ENCODE measurements at regions not wholly inside any gene's neighbourhood (a gene's known extent, or its start where the extent isn't known, plus 50 kb on each side); places are given as distances from the start of the nearest gene placed in this dataset.
A peak's percentile ranks its signal among the peaks of the same experiment; 100 is the strongest.

- WGBS, 4 donors: 8 to 10% (median 9%) methylated on average over 29 to 30 of the region's 30 CpGs
- intact Hi-C loops (cut with DNase I): loop anchor here (1.0 to 10.0 kb wide), 9 partner anchors 224 to 927 kb away; partner anchors contain the start of gene DSCAM (in 1 of the 10)
- no peak for TF ChIP-seq POLR2A (IDR thresholded peaks at IDR 0.05)
- peak; percentile 77 to 95 (median 90) for TF ChIP-seq CTCF (IDR thresholded peaks at IDR 0.05)
- H3K27me3 ChIP-seq: peaks cover 0 to 24% (median 7%) of the 10 kb centered on the region in 9 donors
- peaks cover 0 to 10% (median 6%) of the 10 kb centered on the region in 12 donors for H3K4me1 ChIP-seq
- peak overlapping the region in 10 of 12 donors; percentile 18 to 46 (median 40) for H3K4me3 ChIP-seq
- DNase-seq (peak; percentile 75 to 92 (median 87)), ATAC-seq (peak; percentile 59 to 90 (median 86))
- H3K27ac ChIP-seq: no peak overlapping the region
- no peaks in the 10 kb centered on the region for H3K9me3 ChIP-seq
- H3K36me3 ChIP-seq: no peaks in the 10 kb centered on the region
Measured at GRCh38 chr21:41068967-41069642, 98.9 kb upstream of the BACE2 start.

DNA sequence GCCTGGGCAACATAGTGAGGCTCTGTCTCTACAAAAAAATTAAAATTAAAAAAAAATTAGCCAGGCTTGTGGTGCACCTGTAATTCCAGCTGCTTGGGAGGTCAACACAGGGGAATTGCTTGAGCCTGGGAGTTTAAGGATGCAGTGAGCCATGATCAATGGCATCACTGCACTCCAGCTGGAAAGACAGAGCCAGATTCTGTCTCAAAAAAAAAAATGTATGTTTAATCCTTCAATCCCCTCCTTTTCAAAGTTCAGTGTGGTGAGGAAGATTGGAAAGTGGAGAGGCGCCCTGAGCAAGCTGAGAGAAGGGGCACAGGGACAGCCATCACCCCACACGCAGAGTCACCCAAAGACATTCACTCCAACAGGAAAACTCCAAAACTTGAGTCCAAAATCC lies 97.7 kb upstream of the BACE2 start:
- intact Hi-C loops (cut with DNase I): loop anchor here in 1 of 10 donors (5.0 kb wide), 1 partner anchor 928 kb away; no protein-coding TSS in a partner anchor
- ATAC-seq (no peak), DNase-seq (no peak)
- Histone ChIP-seq H3K27me3 (peaks cover 0 to 24% (median 7%) of the 10 kb centered on the region in 9 donors), H3K4me1 (peaks cover 0 to 10% (median 6%) of the 10 kb centered on the region in 12 donors), H3K4me3 (no peak overlapping the region), H3K27ac (no peak overlapping the region), H3K9me3 (no peaks in the 10 kb centered on the region), H3K36me3 (no peaks in the 10 kb centered on the region)
- WGBS, 4 donors: 48 to 80% (median 50%) methylated on average over 2 of the region's 2 CpGs
- no peak for TF ChIP-seq POLR2A (IDR thresholded peaks at IDR 0.05)
- no peak for TF ChIP-seq CTCF (IDR thresholded peaks at IDR 0.05)

GRCh38 chr21:41071258-41072171 lies 96.4 kb upstream of the BACE2 start:
- no peaks in the 10 kb centered on the region for H3K9me3 ChIP-seq
- peak in 1 of 12 donors; percentile 13 for TF ChIP-seq CTCF (IDR thresholded peaks at IDR 0.05)
- no peak for TF ChIP-seq POLR2A (IDR thresholded peaks at IDR 0.05)
- H3K4me1 ChIP-seq: peaks cover 0 to 10% (median 6%) of the 10 kb centered on the region in 12 donors
- H3K27ac ChIP-seq: no peak overlapping the region
- 41 to 53% (median 44%) methylated on average over 11 of the region's 11 CpGs for WGBS, 4 donors
- ATAC-seq (no peak), DNase-seq (no peak)
- intact Hi-C loops (cut with DNase I): loop anchor here in 1 of 10 donors (5.0 kb wide), 1 partner anchor 929 kb away; no protein-coding TSS in a partner anchor
- peaks cover 0 to 23% (median 7%) of the 10 kb centered on the region in 9 donors for H3K27me3 ChIP-seq
- no peak overlapping the region for H3K4me3 ChIP-seq
- no peaks in the 10 kb centered on the region for H3K36me3 ChIP-seq

- DNase-seq (no peak), ATAC-seq (no peak)
- intact Hi-C loops (cut with DNase I): loop anchor here in 1 of 10 donors (5.0 kb wide), 1 partner anchor 931 kb away; no protein-coding TSS in a partner anchor
- TF ChIP-seq CTCF (IDR thresholded peaks at IDR 0.05): no peak
- no peak for TF ChIP-seq POLR2A (IDR thresholded peaks at IDR 0.05)
- H3K4me3 ChIP-seq: no peak overlapping the region
- no peak overlapping the region for H3K27ac ChIP-seq
- WGBS, 4 donors: 43 to 63% (median 59%) methylated on average over 8 of the region's 8 CpGs
- no peaks in the 10 kb centered on the region for H3K9me3 ChIP-seq
- H3K4me1 ChIP-seq: peaks cover 0 to 7% (median 3%) of the 10 kb centered on the region in 12 donors
- H3K36me3 ChIP-seq: no peaks in the 10 kb centered on the region
- peaks cover 0 to 23% (median 7%) of the 10 kb centered on the region in 9 donors for H3K27me3 ChIP-seq
Measured at GRCh38 chr21:41073558-41073957, 94.4 kb upstream of the BACE2 start.
